Globus pallidus (tissue), 1 donor: ENCODE measurements at regions not wholly inside any gene's neighbourhood (a gene's known extent, or its start where the extent isn't known, plus 50 kb on each side); places are given as distances from the start of the nearest gene placed in this dataset.

Experiments used
- DNase-seq: peaks from one replicate; pipeline ENCODE4 v3.0.0-alpha.2; 2015; ENCODE audit warnings: low spot score

- DNase-seq, result no peak
Observed at GRCh38 chr9:89747596-89747995, 142.8 kb downstream of the GADD45G start.

DNA sequence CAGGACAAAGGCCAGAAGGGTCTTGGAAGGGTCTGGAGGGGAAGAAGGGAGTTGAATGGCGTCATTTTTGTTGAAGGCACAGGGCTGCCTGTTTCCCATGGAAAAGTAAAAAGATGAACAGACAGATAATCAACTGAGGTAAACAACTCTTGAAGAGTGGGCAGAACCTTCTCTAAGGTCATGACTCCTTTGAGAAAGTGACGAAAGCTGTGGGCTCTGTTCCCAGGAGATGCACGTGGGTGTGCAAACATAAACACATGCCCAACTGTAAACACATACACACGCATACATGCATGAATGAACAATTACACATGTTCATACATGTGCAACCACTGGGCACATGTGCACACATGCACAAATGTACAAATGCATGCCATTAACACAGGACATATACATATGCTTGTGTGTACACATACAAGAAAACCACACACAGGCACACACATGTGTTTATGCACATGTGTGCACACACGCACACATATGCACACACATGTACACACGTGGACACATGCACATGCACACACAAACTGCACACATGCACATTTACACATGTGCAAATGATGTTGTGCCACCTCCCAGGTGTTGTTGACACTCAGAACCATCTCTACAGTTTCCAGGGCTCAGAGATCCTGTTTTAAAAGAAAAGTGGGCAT is 143.3 kb downstream of the GADD45G start:
- DNase-seq, result no peak

DNA sequence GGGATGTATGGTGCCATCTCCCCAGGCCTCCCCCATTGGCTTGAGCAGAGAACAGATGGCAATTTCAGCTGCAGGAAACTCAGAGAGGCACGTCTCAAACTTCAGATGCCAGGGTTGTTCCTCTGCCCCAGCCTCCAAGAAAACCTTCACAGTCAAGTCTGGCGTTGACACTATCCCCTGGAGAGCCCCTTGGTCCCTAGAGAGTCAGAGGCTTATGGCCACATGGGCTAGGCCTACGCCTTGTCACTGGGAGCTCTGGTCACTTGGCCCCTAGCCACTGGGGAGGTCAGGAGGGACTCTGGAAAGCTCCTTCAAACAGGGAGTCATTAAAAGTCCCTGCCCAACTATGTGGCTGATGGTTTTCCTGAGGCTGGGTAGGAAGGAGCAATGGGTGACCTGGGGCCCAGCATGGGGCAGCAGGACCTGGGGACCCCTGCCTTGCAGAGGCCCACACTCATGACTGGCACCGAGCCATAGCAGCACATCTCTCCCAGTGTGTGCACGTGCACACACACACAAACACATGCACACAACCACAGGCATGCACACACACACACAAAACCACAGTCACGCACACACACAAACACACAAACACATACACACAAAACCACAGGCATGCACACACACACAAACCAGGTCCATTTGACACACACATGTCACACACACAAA is 144.2 kb downstream of the GADD45G start:
- DNase-seq, result no peak

DNA sequence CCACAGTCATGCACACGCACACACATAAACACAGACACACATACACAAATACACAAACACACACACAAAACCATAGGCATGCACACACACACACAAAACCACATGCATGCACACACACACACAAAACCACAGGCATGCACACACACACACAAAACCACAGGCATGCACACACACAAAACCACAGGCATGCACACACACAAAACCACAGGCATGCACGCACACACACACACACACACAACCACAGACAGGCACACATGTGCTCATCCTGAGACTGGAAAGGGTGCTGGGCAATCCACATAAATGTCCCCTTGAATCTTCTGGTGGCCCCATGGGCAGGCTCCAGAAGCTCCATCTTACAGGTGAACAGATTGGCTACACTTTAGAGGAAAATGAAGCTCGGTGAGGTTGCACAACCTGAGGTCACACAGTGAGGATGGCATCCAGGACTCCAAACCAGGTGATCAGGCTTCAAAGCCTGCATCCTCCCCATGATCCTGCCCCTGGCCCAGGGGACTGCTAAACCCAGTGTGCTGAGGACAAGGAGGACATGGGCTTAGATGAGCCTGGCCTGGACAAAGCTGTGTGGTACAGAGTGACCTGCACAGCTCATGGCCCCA is 144.8 kb downstream of the GADD45G start:
- no peak for DNase-seq

- DNase-seq, result peak; percentile 49
Observed at GRCh38 chr9:89750117-89750791, 145.4 kb downstream of the GADD45G start.

- DNase-seq, result no peak
Observed at GRCh38 chr9:89751079-89751825, 146.4 kb downstream of the GADD45G start.

- no peak for DNase-seq
Observed at GRCh38 chr9:89752154-89752553, 147.3 kb downstream of the GADD45G start.

DNA sequence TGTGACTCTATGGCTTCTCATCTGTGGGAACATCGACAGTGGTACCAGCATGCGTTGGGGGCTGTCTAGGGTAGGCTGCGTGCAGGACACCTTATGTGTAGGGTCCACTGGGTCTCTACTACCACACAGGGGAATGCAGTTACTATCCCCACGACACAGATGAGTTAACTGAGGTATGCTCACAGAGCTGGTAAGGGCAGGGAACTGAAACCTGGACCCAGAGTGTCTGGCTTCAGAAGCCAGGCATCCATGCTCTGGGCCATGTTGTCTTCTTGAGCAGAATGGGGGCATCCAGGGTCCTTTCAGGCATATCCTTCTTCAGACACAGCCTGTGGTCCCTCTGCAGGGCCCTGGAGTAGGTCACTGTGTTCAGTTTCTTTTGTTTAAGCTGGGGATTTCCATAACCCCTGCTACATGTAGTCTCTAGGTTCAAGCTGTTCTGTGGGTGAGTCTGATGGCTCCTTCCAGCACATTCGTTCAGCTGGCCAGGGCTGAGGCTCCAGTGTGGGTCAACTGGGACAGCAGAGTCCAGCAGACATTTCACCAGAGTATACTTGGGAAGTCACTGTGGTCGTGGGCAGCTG is 148.8 kb downstream of the GADD45G start:
- DNase-seq, result no peak

DNA sequence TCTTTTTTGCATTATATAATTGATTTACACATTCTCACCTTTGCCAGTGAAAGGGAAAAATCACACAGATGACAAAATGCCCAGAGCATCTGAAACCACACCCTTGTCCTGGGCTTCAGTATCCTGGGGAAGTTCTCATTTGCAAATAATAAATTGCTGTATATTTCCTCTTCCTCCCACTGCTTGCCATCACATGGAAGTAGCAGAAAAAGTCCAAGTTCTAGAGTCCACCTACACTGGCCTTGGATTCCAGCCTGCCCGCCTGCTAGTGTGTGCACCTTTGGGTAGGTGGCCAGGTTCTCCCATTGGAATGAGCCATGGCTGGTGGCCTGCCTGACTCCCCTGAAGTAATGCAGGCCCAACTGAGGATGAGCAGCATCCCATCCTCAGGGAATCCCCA is 149.4 kb downstream of the GADD45G start:
- no peak for DNase-seq

DNA sequence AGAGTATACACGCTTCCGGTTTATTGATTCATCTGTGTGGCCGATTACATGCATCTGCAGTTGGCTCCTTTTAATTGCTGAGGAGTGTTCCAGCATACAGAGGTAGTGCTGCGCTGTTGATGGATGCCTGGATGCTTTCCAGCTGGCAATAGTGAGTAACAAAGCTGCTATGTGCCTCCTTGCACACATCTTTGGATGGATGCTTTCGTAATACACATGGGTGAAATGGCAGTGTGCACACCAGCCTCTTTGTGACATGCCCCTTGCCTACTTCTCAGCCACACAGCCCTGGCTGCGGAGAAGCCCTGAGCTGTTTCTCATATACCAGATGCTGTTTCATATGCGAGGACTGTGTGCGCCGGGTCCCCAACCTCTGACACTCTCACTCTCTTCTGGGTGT is 151.0 kb downstream of the GADD45G start:
- no peak for DNase-seq

DNA sequence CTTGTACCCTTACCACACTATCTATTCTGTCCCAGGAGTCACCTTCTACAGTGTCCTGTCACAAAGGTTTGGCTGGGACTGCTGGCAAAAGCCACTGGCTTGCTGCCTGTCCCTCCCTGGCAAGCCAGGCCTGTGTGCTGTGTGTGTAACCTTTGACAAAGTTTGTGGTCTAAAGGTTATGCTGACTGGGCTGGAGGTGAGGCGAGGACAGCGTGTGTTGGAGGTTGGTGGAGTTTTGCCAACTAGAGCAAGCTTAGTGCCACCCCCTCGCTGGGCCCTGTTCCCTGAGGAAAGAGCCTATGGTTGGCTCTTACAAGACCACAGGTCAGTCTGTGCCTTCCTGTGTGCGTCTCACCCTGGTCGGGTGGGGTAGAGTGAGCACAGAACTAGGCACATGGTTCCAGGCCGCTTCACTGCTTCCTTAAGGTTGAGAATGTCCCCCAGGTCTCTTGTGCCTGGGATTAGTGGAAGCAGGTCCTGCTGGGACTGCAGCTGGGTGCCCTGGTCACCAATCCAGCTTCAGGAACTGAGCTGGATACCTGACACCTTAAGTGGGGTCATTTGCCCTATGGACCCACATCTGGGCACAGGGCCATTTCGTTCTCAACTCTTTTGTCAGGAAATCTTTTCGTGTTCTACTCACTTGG is 152.2 kb downstream of the GADD45G start:
- DNase-seq, result no peak

GRCh38 chr9:89757776-89758528 is 153.1 kb downstream of the GADD45G start:
- DNase-seq, result no peak

DNA sequence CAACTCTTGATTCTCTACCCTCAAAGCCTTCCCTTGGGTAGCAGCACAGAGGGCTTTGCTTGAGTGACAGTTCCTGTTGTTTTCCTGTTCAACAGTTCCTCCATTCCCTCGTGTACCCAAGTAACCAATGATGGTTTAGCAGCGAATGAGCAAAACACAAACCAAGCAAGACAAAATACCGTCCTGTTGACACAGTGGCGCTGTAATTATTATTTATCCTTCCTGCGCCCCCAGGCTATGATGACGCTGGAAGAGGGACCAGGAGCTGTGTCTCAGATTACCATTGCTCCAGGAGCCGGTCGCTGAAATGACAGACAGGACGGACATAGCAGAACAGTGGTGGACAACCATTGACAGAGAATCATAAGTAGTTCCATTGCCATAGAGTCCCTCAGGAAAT is 154.8 kb downstream of the GADD45G start:
- no peak for DNase-seq

DNA sequence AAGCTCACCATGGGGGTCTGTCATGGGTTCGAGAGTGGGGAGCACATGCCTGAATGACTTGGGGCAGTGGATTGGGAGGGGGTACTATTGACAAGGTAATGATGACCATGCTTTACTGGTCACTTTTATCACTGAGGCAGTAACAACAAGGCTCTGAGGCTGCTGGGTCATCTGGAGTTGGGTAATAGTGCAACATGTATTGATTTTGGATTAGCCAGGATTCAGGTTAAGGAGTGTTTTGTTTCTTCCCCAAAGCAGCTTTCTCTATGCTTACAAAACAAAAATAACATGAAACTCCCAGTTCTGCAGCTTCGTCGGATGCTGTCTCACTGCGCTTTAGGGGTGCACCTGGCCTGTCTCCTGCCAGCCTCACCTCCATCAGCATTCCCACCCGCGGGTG is 155.3 kb downstream of the GADD45G start:
- no peak for DNase-seq

DNA sequence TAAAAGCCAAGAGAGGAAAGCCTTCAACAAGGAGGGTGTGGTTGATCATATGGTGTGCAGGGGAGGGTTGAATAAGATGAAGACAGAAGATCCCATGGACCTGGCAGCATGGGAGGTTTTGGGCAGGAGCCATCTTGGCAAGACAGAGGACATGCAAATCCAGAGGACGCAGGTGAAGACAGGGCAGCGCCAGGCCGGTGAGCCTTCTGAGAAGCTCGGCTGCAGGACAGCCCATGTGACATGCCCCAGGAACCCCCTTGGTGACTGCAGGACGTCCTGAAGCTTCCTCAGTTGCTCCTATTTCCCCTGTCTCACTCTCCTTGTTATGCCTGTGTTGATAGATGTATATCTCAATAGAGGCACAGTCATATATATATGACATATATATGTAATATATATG is 159.4 kb downstream of the GADD45G start:
- no peak for DNase-seq

GRCh38 chr9:89765211-89765946 is 160.6 kb downstream of the GADD45G start:
- no peak for DNase-seq

- DNase-seq, result no peak
Observed at GRCh38 chr9:89766991-89767390, 162.2 kb downstream of the GADD45G start.

GRCh38 chr9:89768051-89768450 is 163.2 kb downstream of the GADD45G start:
- no peak for DNase-seq

GRCh38 chr9:89768650-89769071 is 163.8 kb downstream of the GADD45G start:
- no peak for DNase-seq
